Tibial nerve (tissue), 4 donors: ENCODE measurements at regions not wholly inside any gene's neighbourhood (a gene's known extent, or its start where the extent isn't known, plus 50 kb on each side); places are given as distances from the start of the nearest gene placed in this dataset.

Experiments used
- DNase-seq, 2 donors: peaks; one replicate each; pipeline ENCODE4 v3.0.0-alpha.2; 2019; ENCODE audit warnings: low spot score in 2 of 2
- H3K27ac ChIP-seq, 4 donors: fragments of 200-600 bp; sonication (generic) in 3 of 4; one replicate each; pipeline ENCODE4 v1.5.1; 2017 to 2019; ENCODE audit warnings: mild to moderate bottlenecking in 1 of 4
- H3K27me3 ChIP-seq, 2 donors: fragments of 200-600 bp; sonication (generic) in 1 of 2; one replicate each; pipeline versions ENCODE4 v1.5.1 to v1.6.0; 2017 to 2019
- H3K36me3 ChIP-seq, 3 donors: fragments of 200-600 bp; sonication (generic); one replicate each; pipeline ENCODE4 v1.5.1; 2018 to 2019
- H3K4me1 ChIP-seq, 4 donors: fragments of 200-600 bp; sonication (generic) in 3 of 4; one replicate each; pipeline ENCODE4 v1.5.1; 2017 to 2019
- H3K4me3 ChIP-seq, 4 donors: fragments of 200-600 bp; sonication (generic) in 3 of 4; one replicate each; pipeline ENCODE4 v1.5.1; 2017 to 2019; ENCODE audit warnings: mild to moderate bottlenecking in 1 of 4, moderate library complexity in 1 of 4
- H3K9me3 ChIP-seq, 4 donors: fragments of 200-600 bp; sonication (generic) in 3 of 4; one replicate each; pipeline ENCODE4 v1.5.1; 2017 to 2019
- CTCF ChIP-seq, 5 experiments: fragments of 200-600 bp in 3 of 5; fragments of 450-650 bp in 2 of 5; sonication (generic) in 3 of 5; IDR thresholded peaks; one replicate each; pipeline ENCODE4 v1.5.1; 2016 to 2019; ENCODE audit warnings: antibody characterized with exemption in 5 of 5, mild to moderate bottlenecking in 3 of 5, moderate library complexity in 2 of 5
- EP300 ChIP-seq, 2 donors: sonication (generic); formaldehyde crosslinking; IDR thresholded peaks; one replicate each; pipeline ENCODE4 v1.6.1; 2017; ENCODE audit warnings: antibody characterized with exemption in 2 of 2, mild to moderate bottlenecking in 1 of 2
- POLR2A ChIP-seq, 2 donors: fragments of 450-650 bp; IDR thresholded peaks; one replicate each; pipeline ENCODE4 v1.6.1; 2017; ENCODE audit warnings: antibody characterized with exemption in 2 of 2, mild to moderate bottlenecking in 2 of 2, moderate library complexity in 2 of 2
- WGBS, 2 donors: methylation state at CpG; one replicate each; pipeline ENCODE4 v1.1.5; 2018; 5-methylcytosine and 5-hydroxymethylcytosine counted together

DNA sequence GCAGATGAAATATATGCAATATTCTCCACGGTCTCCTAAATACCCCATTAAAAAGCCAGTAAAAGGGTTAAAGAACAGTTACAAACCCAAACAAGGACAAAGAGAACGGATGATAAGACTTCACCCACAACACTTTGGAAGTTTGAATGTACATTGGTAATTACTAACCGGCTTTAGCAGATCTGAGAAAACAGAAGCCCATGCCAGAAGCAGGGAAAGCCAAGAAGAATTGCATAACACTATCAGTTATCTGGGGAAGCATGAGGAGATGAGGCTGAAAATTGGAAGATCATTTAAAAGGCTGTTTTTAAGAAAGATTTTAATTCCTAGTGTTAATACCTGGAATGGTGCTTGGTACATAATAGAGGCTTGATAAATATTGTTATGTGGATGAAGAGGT, 55.6 kb upstream of the MYBPC1 start:
- TF ChIP-seq EP300 (IDR thresholded peaks at IDR 0.05) (no peak), CTCF (IDR thresholded peaks at IDR 0.05) (no peak), POLR2A (IDR thresholded peaks at IDR 0.05) (no peak)

More for the DNA sequence above, 55.6 kb upstream of the MYBPC1 start:
- Histone ChIP-seq H3K4me3 (no peak overlapping the region), H3K27me3 (no peaks in the 10 kb centered on the region), H3K36me3 (no peaks in the 10 kb centered on the region), H3K27ac (no peak overlapping the region), H3K9me3 (no peaks in the 10 kb centered on the region), H3K4me1 (no peaks in the 10 kb centered on the region)
- 62 to 65% methylated on average over 3 of the region's 3 CpGs for WGBS, 2 donors
- peak in 1 of 2 donors; percentile 38 for DNase-seq
